Immature natural killer cell (primary cell): ENCODE measurements at regions not wholly inside any gene's neighbourhood (a gene's known extent, or its start where the extent isn't known, plus 50 kb on each side); places are given as distances from the start of the nearest gene placed in this dataset.
"Not testable (repeated sequence)": the region's sequence is repeated elsewhere in the genome, so short reads cannot be mapped to it uniquely, and the experiment has no call there.

Source experiments
- DNase-seq, 3 donors: peaks; one replicate each; pipeline ENCODE4 v3.0.0; 2022; ENCODE audit warnings: mixed read lengths in 1 of 3
- H3K27ac Mint-ChIP-seq, 6 donors: one replicate each; pipeline ENCODE4 v1.8.0; 2020; ENCODE audit warnings: mixed read lengths in 6 of 6, mild to moderate bottlenecking in 5 of 6, inconsistent platforms in 4 of 6, moderate library complexity in 3 of 6
- H3K27me3 Mint-ChIP-seq, 3 donors: one replicate each; pipeline ENCODE4 v1.8.0; 2020 to 2021; ENCODE audit warnings: low read depth in 3 of 3, mild to moderate bottlenecking in 3 of 3, mixed read lengths in 3 of 3, moderate library complexity in 3 of 3, inconsistent platforms in 1 of 3
- H3K36me3 Mint-ChIP-seq, 3 donors: one replicate each; pipeline ENCODE4 v1.8.0; 2020; ENCODE audit warnings: mixed read lengths in 3 of 3, inconsistent platforms in 2 of 3, mild to moderate bottlenecking in 2 of 3
- H3K4me1 Mint-ChIP-seq, 2 donors: one replicate each; pipeline ENCODE4 v1.8.0; 2020; ENCODE audit warnings: inconsistent platforms in 2 of 2, mild to moderate bottlenecking in 2 of 2, mixed read lengths in 2 of 2, moderate library complexity in 1 of 2
- H3K4me3 Mint-ChIP-seq, 5 donors: one replicate each; pipeline ENCODE4 v1.8.0; 2020; ENCODE audit warnings: mild to moderate bottlenecking in 5 of 5, mixed read lengths in 5 of 5, inconsistent platforms in 3 of 5, moderate library complexity in 3 of 5
- H3K9me3 Mint-ChIP-seq, 6 donors: one replicate each; pipeline ENCODE4 v1.8.0; 2020; ENCODE audit warnings: mild to moderate bottlenecking in 6 of 6, mixed read lengths in 6 of 6, inconsistent platforms in 4 of 6, moderate library complexity in 3 of 6

DNA sequence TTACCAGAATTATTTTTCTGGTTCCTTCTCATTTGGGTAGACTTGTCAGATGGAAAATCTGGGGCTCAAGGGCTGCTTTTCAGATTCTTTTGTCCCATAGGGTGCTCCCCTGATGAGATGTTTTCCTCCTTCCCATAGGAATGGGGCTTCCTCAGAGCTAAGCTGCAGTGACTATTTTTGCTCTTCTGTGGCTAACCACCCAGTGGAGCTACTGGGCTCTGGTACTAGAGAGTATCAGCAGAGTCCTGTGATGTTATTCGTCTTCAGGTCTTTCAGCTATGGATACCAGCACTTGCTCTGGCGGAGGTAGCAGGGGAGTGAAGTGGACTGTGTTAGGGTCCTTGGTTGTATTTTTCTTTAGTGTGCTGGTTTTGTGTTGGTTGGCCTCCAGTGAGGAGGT is 716.1 kb upstream of the LMO3 start:
- no peak overlapping the region for H3K27ac Mint-ChIP-seq
- H3K4me1 Mint-ChIP-seq: no peaks in the 10 kb centered on the region
- H3K9me3 Mint-ChIP-seq: peaks cover 20 to 79% (median 41%) of the 10 kb centered on the region in 6 donors
- H3K4me3 Mint-ChIP-seq: no peak overlapping the region
- H3K27me3 Mint-ChIP-seq: no peaks in the 10 kb centered on the region
- H3K36me3 Mint-ChIP-seq: no peaks in the 10 kb centered on the region
- no peak for DNase-seq

DNA sequence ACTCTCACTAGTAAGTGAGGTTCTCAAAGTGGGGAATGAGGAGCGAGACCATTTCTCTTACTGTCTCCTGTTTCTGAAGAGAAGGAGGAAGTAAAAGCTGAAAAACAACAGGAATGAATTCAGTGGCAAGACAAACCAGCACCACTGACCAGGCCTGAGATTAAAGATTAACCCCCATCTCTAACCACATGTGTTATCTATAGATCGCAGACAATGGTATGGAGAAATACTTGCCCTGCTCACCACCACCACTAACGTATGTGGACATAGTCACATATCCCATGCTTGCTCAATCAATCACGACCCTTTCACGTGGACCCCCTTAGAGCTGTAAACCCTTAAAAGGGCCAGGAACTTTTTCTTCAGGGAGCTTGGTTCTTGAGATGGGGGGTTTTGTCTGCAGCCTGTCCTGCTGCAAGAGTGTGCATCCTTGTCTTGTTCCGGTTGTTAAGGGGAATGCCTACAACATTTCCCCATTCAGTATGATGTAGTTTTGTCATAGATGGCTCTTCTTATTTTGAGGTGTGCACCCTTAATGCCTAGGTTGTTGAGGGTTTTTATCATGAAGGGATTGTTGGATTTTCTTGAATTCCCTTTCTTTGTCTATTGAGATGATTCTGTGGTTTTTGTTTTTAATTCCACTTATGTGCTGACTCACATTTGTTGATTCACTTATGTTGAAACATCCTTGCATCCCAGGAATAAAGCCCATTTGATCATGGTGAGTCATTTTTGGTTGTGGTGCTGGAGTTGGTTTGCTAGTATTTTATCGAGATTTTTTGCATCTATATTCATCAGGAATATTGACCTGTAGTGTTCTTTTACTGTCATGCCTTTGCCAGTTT is 698.8 kb upstream of the LMO3 start:
- Mint-ChIP-seq H3K4me3 (no peak overlapping the region), H3K27ac (no peak overlapping the region), H3K4me1 (no peaks in the 10 kb centered on the region), H3K9me3 (peaks cover 19 to 73% (median 42%) of the 10 kb centered on the region in 6 donors), H3K36me3 (no peaks in the 10 kb centered on the region), H3K27me3 (no peaks in the 10 kb centered on the region)
- DNase-seq: no peak

DNA sequence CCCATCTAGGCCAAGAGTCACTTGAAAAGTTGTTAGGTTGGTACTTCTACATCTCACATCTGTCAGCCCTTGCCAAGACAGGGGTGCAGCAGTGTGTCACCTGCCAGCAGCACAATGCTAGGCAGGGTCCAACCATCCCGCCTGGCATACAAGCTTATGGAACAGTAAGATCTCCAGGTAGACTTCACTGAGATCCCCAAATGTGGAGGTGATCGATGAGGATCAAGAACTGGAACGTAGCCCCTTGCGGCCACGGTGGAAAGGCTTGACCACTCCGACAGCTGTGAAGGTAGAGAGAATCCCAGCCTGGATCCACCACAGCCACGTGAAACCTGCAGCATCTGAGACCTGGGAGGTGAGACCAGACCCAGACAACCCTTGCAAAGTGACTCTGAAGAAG is 696.0 kb upstream of the LMO3 start:
- peaks cover 0 to 2% (median 0%) of the 10 kb centered on the region in 3 donors for H3K27me3 Mint-ChIP-seq
- H3K4me1 Mint-ChIP-seq: no peaks in the 10 kb centered on the region
- no peak overlapping the region for H3K27ac Mint-ChIP-seq
- no peaks in the 10 kb centered on the region for H3K36me3 Mint-ChIP-seq
- peaks cover 22 to 72% (median 48%) of the 10 kb centered on the region in 6 donors for H3K9me3 Mint-ChIP-seq
- no peak overlapping the region for H3K4me3 Mint-ChIP-seq
- DNase-seq: no peak

DNA sequence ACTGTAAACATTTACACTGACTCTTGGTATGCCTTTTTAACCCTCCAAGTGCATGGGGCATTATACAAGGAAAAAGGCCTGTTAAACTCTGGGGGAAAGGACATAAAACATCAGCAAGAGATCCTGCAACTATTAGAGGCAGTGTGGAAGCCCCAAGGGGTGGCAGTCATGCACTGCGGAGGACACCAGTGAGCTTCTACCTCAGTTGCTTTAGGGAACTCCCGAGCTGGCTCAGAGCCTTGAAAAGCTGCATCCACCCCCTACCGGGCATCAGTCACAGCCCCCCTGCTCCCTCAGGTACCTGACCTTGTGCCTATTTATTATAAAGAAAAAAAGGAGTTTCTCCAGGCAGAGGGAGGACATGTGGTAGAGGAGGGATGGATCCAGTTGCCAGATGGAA is 695.6 kb upstream of the LMO3 start:
- Mint-ChIP-seq H3K4me1 (no peaks in the 10 kb centered on the region), H3K9me3 (peaks cover 21 to 72% (median 48%) of the 10 kb centered on the region in 6 donors), H3K27ac (no peak overlapping the region), H3K27me3 (peaks cover 0 to 2% (median 0%) of the 10 kb centered on the region in 3 donors), H3K36me3 (no peaks in the 10 kb centered on the region), H3K4me3 (no peak overlapping the region)
- DNase-seq: no peak

DNA sequence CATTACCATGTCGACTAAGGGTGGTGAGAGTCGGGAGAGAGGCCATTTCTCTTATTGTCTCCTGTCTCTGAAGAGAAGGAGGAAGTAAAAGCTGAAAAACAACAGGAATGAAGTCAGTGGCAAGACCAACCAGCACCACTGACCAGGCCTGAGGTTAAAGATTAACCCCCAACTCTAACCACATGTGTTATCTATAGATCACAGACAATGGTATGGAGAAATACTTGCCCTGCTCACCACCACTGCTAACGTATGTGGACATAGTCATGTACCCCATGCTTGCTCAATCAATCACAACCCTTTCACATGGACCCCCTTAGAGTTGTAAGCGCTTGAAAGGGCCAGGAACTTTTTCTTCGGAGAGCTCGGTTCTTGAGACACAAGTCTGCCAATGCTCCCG is 690.9 kb upstream of the LMO3 start:
- no peak for DNase-seq
- no peak overlapping the region for H3K27ac Mint-ChIP-seq
- no peaks in the 10 kb centered on the region for H3K36me3 Mint-ChIP-seq
- H3K27me3 Mint-ChIP-seq: peaks cover 0 to 4% (median 0%) of the 10 kb centered on the region in 3 donors
- H3K9me3 Mint-ChIP-seq: peaks cover 19 to 64% (median 44%) of the 10 kb centered on the region in 6 donors
- no peaks in the 10 kb centered on the region for H3K4me1 Mint-ChIP-seq
- H3K4me3 Mint-ChIP-seq: no peak overlapping the region

DNA sequence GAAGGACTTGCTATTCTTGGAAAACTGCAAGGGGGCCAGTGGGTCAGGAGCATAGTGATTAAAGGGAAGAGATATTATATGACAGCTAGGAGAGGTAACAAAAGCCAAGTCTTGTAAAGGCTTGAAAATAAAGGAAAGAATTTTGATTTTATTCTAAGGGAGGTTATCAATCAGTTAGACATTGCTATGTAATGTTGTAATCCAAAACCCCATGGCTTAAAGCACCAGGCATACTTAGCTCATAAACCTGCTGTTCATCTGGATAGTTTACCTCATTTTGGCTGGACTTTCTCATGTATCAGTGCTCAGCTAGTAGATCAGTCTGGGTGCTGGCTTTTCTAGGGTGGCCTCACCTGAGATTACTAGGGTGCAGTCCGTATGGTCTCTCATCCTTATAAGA is 680.9 kb upstream of the LMO3 start:
- Mint-ChIP-seq H3K9me3 (peaks cover 15 to 54% (median 28%) of the 10 kb centered on the region in 6 donors), H3K36me3 (no peaks in the 10 kb centered on the region), H3K4me1 (no peaks in the 10 kb centered on the region), H3K27ac (no peak overlapping the region), H3K27me3 (peaks cover 0 to under 1% (median 0%) of the 10 kb centered on the region in 3 donors), H3K4me3 (no peak overlapping the region)
- DNase-seq: no peak

DNA sequence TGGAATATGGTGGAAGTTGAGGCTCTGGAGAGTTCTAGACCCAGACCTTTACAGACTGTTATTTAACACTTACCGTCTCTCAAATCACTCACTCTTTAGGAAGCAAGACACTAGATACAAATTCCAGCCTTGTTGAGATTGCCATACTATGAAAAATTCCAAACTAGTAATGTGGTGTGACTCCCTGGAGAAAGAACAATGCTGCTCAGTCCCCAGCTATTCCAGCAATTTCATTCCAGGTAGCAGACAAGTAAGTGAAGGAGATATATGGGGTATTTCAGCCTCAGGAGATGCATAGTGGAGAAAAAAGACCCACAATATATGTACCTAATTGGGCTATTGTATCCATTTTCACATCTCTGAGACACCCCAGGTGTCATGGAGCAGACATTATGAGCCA is 678.9 kb upstream of the LMO3 start:
- no peak overlapping the region for H3K4me3 Mint-ChIP-seq
- H3K27ac Mint-ChIP-seq: no peak overlapping the region
- peaks cover 0 to 1% (median 0%) of the 10 kb centered on the region in 3 donors for H3K27me3 Mint-ChIP-seq
- H3K36me3 Mint-ChIP-seq: no peaks in the 10 kb centered on the region
- no peak for DNase-seq
- H3K9me3 Mint-ChIP-seq: peaks cover 16 to 55% (median 30%) of the 10 kb centered on the region in 6 donors
- no peaks in the 10 kb centered on the region for H3K4me1 Mint-ChIP-seq

DNA sequence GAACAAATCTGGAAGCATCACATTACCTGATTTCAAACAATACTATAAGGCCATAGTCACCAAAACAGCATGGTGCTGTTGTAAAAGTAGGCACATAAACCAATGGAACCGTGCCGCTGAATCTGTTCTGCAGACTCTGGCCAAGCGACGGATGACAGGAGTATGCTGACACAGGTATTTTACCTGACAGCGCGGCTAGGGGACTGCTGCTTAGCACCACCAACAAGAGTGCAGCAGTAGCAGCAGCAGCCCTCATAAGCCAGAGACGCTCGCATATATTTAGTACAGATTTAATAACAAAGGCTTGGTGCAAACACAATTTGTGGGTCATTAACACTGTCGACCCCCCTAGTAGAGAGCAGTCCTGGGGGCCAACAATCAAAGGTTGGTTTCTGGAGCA is 677.6 kb upstream of the LMO3 start:
- H3K36me3 Mint-ChIP-seq: no peaks in the 10 kb centered on the region
- no peak for DNase-seq
- no peak overlapping the region for H3K4me3 Mint-ChIP-seq
- no peaks in the 10 kb centered on the region for H3K4me1 Mint-ChIP-seq
- no peak overlapping the region for H3K27ac Mint-ChIP-seq
- H3K27me3 Mint-ChIP-seq: peaks cover 0 to 1% (median 0%) of the 10 kb centered on the region in 3 donors
- H3K9me3 Mint-ChIP-seq: peaks cover 11 to 48% (median 32%) of the 10 kb centered on the region in 6 donors

DNA sequence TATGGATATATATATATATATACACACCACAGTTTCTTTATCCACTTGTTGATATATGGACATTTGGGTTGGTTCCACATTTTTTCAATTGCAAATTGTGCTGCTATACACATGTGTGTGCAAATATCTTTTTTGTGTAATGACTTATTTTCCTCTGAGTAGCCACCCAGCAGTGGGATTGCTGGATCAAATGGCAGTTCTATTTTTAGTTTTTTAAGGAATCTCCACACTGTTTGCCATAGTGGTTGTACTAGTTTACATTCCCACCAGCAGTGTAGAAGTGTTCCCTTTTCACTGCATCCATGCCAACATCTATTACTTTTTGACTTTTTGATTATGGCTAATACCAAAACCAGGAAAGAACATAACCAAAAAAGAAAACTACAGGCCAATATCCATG is 676.2 kb upstream of the LMO3 start:
- peaks cover 11 to 57% (median 29%) of the 10 kb centered on the region in 6 donors for H3K9me3 Mint-ChIP-seq
- H3K27ac Mint-ChIP-seq, H3K4me1 Mint-ChIP-seq, H3K36me3 Mint-ChIP-seq, H3K27me3 Mint-ChIP-seq, H3K4me3 Mint-ChIP-seq, DNase-seq: not testable (repeated sequence)

DNA sequence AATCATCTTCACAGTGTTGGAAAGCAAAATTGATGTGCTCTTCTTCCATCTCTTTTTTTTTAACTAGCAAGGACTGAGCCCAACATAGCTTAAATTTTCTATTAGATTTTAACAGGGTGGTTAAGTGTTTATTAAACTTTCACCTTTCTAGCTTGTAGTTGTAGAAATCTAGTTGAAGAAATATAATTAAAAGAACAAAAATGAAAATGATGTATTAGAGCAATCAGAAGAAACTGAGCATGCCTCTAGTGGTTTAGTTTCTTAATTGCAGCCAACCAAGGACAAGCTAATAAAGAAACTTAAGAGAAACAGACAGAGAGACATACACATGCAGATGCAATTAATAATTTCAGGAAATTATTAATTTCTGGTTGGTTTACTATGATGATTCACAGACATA is 673.0 kb upstream of the LMO3 start:
- H3K4me1 Mint-ChIP-seq: no peaks in the 10 kb centered on the region
- peaks cover 11 to 61% (median 23%) of the 10 kb centered on the region in 6 donors for H3K9me3 Mint-ChIP-seq
- peaks cover 0 to 2% (median 1%) of the 10 kb centered on the region in 3 donors for H3K27me3 Mint-ChIP-seq
- no peak for DNase-seq
- no peak overlapping the region for H3K4me3 Mint-ChIP-seq
- peaks cover 0 to 3% (median 0%) of the 10 kb centered on the region in 3 donors for H3K36me3 Mint-ChIP-seq
- H3K27ac Mint-ChIP-seq: no peak overlapping the region

DNA sequence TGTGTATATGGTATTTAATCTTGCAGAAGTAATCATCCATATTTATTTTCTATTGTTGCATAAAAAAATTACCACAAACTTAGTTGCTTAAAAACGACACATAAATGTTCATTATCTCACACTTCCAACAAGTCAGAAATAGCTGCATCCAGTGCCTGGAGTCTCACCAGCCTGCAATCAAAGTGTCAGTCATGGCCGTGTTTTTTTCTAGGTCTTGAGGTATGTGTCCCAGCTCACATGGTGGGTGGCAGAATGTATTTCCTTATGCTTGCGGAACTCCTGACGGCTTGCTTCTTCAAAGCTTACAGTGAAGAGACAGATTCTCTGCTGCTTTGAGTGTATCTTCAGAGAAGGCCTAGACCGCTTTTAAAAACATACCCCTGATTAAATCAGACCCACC is 670.2 kb upstream of the LMO3 start:
- no peak overlapping the region for H3K27ac Mint-ChIP-seq
- peaks cover 0 to 3% (median 0%) of the 10 kb centered on the region in 3 donors for H3K36me3 Mint-ChIP-seq
- no peak overlapping the region for H3K4me3 Mint-ChIP-seq
- no peak for DNase-seq
- peaks cover 0 to 2% (median 0%) of the 10 kb centered on the region in 3 donors for H3K27me3 Mint-ChIP-seq
- no peaks in the 10 kb centered on the region for H3K4me1 Mint-ChIP-seq
- peaks cover 11 to 52% (median 23%) of the 10 kb centered on the region in 6 donors for H3K9me3 Mint-ChIP-seq

DNA sequence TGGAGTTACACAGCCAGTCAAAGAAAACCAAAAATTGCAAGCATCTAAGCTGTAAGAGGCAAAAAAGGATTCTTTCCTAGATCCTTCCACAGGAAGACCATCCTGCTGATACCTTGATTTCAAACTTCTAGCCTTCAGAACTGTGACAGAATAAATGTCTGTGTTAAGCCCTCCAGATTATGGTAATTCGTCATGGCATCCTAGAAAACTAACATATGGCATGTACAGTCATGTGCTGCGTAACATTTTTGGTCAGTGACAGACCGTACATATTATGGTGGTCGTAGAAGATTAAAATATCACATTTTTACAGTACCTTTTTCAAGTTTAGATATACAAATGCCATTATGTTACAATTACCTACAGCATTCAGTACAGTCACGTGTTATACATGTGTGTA is 660.9 kb upstream of the LMO3 start:
- no peak for DNase-seq
- no peaks in the 10 kb centered on the region for H3K27me3 Mint-ChIP-seq
- no peak overlapping the region for H3K27ac Mint-ChIP-seq
- H3K9me3 Mint-ChIP-seq: peaks cover 10 to 26% (median 18%) of the 10 kb centered on the region in 6 donors
- H3K36me3 Mint-ChIP-seq: no peaks in the 10 kb centered on the region
- no peak overlapping the region for H3K4me3 Mint-ChIP-seq
- H3K4me1 Mint-ChIP-seq: no peaks in the 10 kb centered on the region

DNA sequence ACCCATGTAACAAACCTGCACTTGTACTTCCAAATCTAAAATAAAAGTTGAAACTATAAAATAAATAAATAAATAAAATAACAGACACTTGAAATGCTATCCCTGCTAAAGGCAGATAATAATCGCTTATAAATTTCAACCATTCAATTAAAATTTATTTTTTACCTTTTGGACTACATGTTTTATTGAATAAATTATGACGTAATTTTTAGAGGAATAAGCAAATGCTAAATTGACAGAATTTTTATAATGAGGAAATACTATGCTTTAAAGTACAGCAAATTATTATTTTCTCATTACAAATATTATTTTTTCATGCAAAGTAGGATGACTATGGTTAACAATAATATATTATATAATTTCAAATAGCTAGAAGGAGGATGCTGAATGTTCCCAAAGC is 658.6 kb upstream of the LMO3 start:
- Mint-ChIP-seq H3K36me3 (no peaks in the 10 kb centered on the region), H3K4me1 (no peaks in the 10 kb centered on the region), H3K27me3 (no peaks in the 10 kb centered on the region), H3K9me3 (peaks cover 5 to 19% (median 7%) of the 10 kb centered on the region in 6 donors), H3K4me3 (no peak overlapping the region), H3K27ac (no peak overlapping the region)
- DNase-seq: no peak

DNA sequence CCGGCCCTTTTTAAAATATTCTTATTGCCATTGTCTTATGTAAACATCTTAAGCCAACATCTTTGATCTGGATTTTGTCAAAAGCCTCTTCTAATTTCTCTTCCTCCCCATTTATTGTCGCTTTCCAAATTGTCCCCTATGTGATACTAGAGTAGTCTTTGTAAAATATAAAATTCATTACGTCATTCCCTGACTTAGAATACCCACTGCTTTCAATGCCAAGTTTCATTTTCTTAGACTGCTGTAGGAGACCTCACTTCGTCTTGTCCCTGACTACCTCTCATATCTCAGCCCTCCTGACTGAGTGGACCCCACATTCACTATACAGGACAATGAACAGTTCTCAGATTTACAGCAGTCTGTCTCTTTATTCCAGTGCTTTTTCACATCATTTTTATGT is 633.9 kb upstream of the LMO3 start:
- peaks cover 17 to 50% (median 42%) of the 10 kb centered on the region in 6 donors for H3K9me3 Mint-ChIP-seq
- no peaks in the 10 kb centered on the region for H3K27me3 Mint-ChIP-seq
- no peak overlapping the region for H3K27ac Mint-ChIP-seq
- no peaks in the 10 kb centered on the region for H3K4me1 Mint-ChIP-seq
- H3K36me3 Mint-ChIP-seq: no peaks in the 10 kb centered on the region
- no peak for DNase-seq
- no peak overlapping the region for H3K4me3 Mint-ChIP-seq

DNA sequence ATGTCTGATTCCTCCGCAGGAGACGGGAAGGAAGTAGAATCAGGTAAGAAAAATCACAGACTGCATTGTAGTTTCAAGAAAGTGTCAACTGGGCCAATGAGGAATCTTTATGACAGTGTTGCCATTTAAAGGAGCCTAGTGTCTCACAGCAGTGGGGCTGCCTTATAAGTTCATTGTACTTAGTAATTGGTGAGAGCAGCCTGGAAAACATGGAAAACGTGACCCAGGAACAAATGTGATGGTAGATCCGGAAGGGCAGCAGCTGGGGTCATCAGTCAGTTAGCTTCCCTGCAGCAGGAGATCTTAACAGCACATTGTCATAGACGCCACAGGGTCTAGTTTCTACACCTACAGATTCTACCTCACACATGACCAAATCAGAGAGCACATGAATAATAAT is 630.0 kb upstream of the LMO3 start:
- H3K9me3 Mint-ChIP-seq: peaks cover 16 to 54% (median 36%) of the 10 kb centered on the region in 6 donors
- H3K4me1 Mint-ChIP-seq: no peaks in the 10 kb centered on the region
- no peak overlapping the region for H3K4me3 Mint-ChIP-seq
- H3K36me3 Mint-ChIP-seq: no peaks in the 10 kb centered on the region
- H3K27ac Mint-ChIP-seq: no peak overlapping the region
- no peak for DNase-seq
- H3K27me3 Mint-ChIP-seq: peaks cover 0 to 2% (median 0%) of the 10 kb centered on the region in 3 donors
